IMR-90 (cell line): ENCODE measurements at regions not wholly inside any gene's neighbourhood (a gene's known extent, or its start where the extent isn't known, plus 50 kb on each side); places are given as distances from the start of the nearest gene placed in this dataset.

Source experiments
- ATAC-seq: fragments of 200-7000 bp; cut with Tn5 transposase; 2 replicates; pipeline ENCODE4 v1.9.1; 2020; ENCODE audit warnings: low read depth, mild to moderate bottlenecking, moderate library complexity
- BruUV-seq: library from RNA; stranded (reverse); fragments of 400-500 nt; replicated peaks from 2 replicates; lab custom pipeline; 2021; lab: Mats Ljungman, UMichigan
- CTCF ChIA-PET: fragments of 300-600 bp; formaldehyde crosslinking; extraction: SDS; loops from one replicate; lab custom pipeline; 2021; ENCODE audit warnings: antibody characterized with exemption; lab: Yijun Ruan, JAX
- POLR2A ChIA-PET: fragments of 300-600 bp; sonication (Branson Sonifier 250); formaldehyde crosslinking; loops from one replicate; lab custom pipeline; 2022; ENCODE audit warnings: antibody characterized with exemption; ENCODE audit not compliant: unreplicated experiment; lab: Charles Lee
- DNase-seq: peaks from one replicate; pipeline ENCODE4 v3.0.0; 2013
- H2AFZ ChIP-seq: replicated peaks from 2 replicates; pipeline ENCODE3; 2013; ENCODE audit warnings: low read length, mild to moderate bottlenecking; ENCODE audit not compliant: poor library complexity
- H2AK5ac ChIP-seq: 2 replicates; pipeline ENCODE4 v1.6.1; 2013; ENCODE audit warnings: low read depth, low read length, inconsistent platforms
- H2AK9ac ChIP-seq: replicated peaks from 2 replicates; pipeline ENCODE3; 2013; ENCODE audit warnings: mild to moderate bottlenecking, low read depth, low read length, moderate library complexity; ENCODE audit not compliant: poor library complexity
- H2BK120ac ChIP-seq: 2 replicates; pipeline ENCODE4 v1.6.1; 2013; ENCODE audit warnings: low read depth, low read length, inconsistent platforms
- H2BK15ac ChIP-seq: 3 replicates; pipeline ENCODE4 v1.6.1; 2013; ENCODE audit warnings: low read depth, low read length, inconsistent platforms
- H2BK20ac ChIP-seq: 2 replicates; pipeline ENCODE4 v1.6.1; 2013; ENCODE audit warnings: low read depth, mild to moderate bottlenecking, inconsistent platforms, low read length, moderate library complexity
- H2BK5ac ChIP-seq: 2 replicates; pipeline ENCODE4 v1.6.1; 2013; ENCODE audit warnings: mild to moderate bottlenecking, low read depth, low read length, inconsistent platforms; ENCODE audit not compliant: poor library complexity, severe bottlenecking
- H3K14ac ChIP-seq: replicated peaks from 2 replicates; pipeline ENCODE4 v1.6.1; 2013; ENCODE audit warnings: low read depth, low read length, inconsistent platforms
- H3K18ac ChIP-seq: 2 replicates; pipeline ENCODE4 v1.6.1; 2013; ENCODE audit warnings: low read depth, low read length, control low read depth
- H3K23ac ChIP-seq: 2 replicates; pipeline ENCODE4 v1.6.1; 2013; ENCODE audit warnings: low read depth, low read length, inconsistent platforms
- H3K27ac ChIP-seq: 2 replicates; pipeline ENCODE4 v1.5.1; 2013; ENCODE audit warnings: mild to moderate bottlenecking, control low read depth, low read length; ENCODE audit not compliant: insufficient read depth
- H3K27me3 ChIP-seq: 2 replicates; pipeline ENCODE4 v1.6.1; 2013; ENCODE audit warnings: low read length; ENCODE audit not compliant: control insufficient read depth, insufficient read depth
- H3K36me3 ChIP-seq: 2 replicates; pipeline ENCODE4 v1.6.1; 2013; ENCODE audit warnings: low read length, mixed read lengths; ENCODE audit not compliant: control insufficient read depth, insufficient read depth
- H3K4ac ChIP-seq: 2 replicates; pipeline ENCODE4 v1.6.1; 2013; ENCODE audit warnings: low read depth, low read length, inconsistent platforms
- H3K4me1 ChIP-seq: 2 replicates; pipeline ENCODE4 v1.6.1; 2013; ENCODE audit warnings: low read length, mixed read lengths; ENCODE audit not compliant: control insufficient read depth, insufficient read depth
- H3K4me2 ChIP-seq: 2 replicates; pipeline ENCODE4 v1.6.1; 2013; ENCODE audit warnings: low read depth, mild to moderate bottlenecking, control low read depth, low read length, moderate library complexity
- H3K4me3 ChIP-seq: 2 replicates; pipeline ENCODE4 v1.5.1; 2013; ENCODE audit warnings: low read depth, mild to moderate bottlenecking, control low read depth, low read length, moderate library complexity; ENCODE audit not compliant: insufficient read depth
- H3K56ac ChIP-seq: 2 replicates; pipeline ENCODE4 v1.6.1; 2013; ENCODE audit warnings: low read length, inconsistent platforms; ENCODE audit not compliant: insufficient read depth; ENCODE audit errors: extremely low read depth
- H3K79me1 ChIP-seq, 2 experiments: 2 replicates each; pipeline ENCODE4 v1.6.1; 2013; ENCODE audit warnings: low read length in 2 of 2, inconsistent platforms in 1 of 2, low read depth in 1 of 2
- H3K9ac ChIP-seq: 2 replicates; pipeline ENCODE4 v1.6.1; 2013; ENCODE audit warnings: low read depth, low read length, control low read depth
- H3K9me1 ChIP-seq: 2 replicates; pipeline ENCODE4 v1.6.1; 2013; ENCODE audit warnings: low read length, inconsistent platforms; ENCODE audit not compliant: insufficient read depth
- H3K9me3 ChIP-seq: 2 replicates; pipeline ENCODE4 v1.6.1; 2013; ENCODE audit warnings: low read length; ENCODE audit not compliant: control insufficient read depth, insufficient read depth
- H4K20me1 ChIP-seq: 2 replicates; pipeline ENCODE4 v1.6.1; 2013; ENCODE audit warnings: low read length, inconsistent platforms; ENCODE audit not compliant: insufficient read depth
- H4K5ac ChIP-seq: 2 replicates; pipeline ENCODE4 v1.6.1; 2013; ENCODE audit warnings: mild to moderate bottlenecking, low read depth, low read length, control low read depth
- H4K8ac ChIP-seq, 2 experiments: 2 replicates each; pipeline ENCODE4 v1.6.1; 2013; ENCODE audit warnings: low read depth in 2 of 2, low read length in 2 of 2, control low read depth in 1 of 2, inconsistent platforms in 1 of 2
- H4K91ac ChIP-seq: 2 replicates; pipeline ENCODE4 v1.6.1; 2013; ENCODE audit warnings: low read depth, low read length, inconsistent platforms; ENCODE audit not compliant: insufficient read depth
- ELK1 ChIP-seq: fragments of 150-350 bp; IDR thresholded peaks from 2 replicates; pipeline ENCODE4 v1.6.1; 2016; ENCODE audit warnings: low read depth, mild to moderate bottlenecking, low read length, moderate library complexity, borderline replicate concordance
- RCOR1 ChIP-seq: IDR thresholded peaks from 2 replicates; pipeline ENCODE4 v1.6.1; 2012; ENCODE audit warnings: mild to moderate bottlenecking, low read length, improper control_type of control experiment; ENCODE audit not compliant: insufficient replicate concordance
- dilution Hi-C: fragments of 300-500 bp; cut with HindIII; formaldehyde crosslinking; loops from one replicate; pipeline ENCODE4 v1.14.3; 2018; ENCODE audit warnings: low sequenced_read_pairs; ENCODE audit not compliant: unreplicated experiment
- in situ Hi-C: fragments of 300-500 bp; cut with MboI; formaldehyde crosslinking; loops from 3 replicates; pipeline ENCODE4 v1.14.3; 2019; ENCODE audit warnings: low sequenced_read_pairs, inconsistent platforms, mixed read lengths
- intact Hi-C: fragments of 100-400 bp; cut with micrococcal nuclease; formaldehyde crosslinking; loops from 2 replicates; pipeline ENCODE4 v1.10.0; 2022

GRCh38 chr3:162936706-162937105 lies 1440.1 kb downstream of the OTOL1 start:
- Histone ChIP-seq H2AFZ (no peak overlapping the region), H3K27me3 (no peaks in the 10 kb centered on the region), H4K8ac (no peak overlapping the region), H3K4me1 (no peaks in the 10 kb centered on the region), H3K79me1 (no peaks in the 10 kb centered on the region), H4K5ac (no peak overlapping the region), H4K91ac (no peak overlapping the region), H3K4me3 (no peak overlapping the region), H2BK120ac (no peak overlapping the region), H2BK15ac (no peak overlapping the region), H3K14ac (no peak overlapping the region), H3K9me3 (no peaks in the 10 kb centered on the region), H3K9me1 (no peaks in the 10 kb centered on the region), H3K18ac (no peak overlapping the region), H3K56ac (no peak overlapping the region), H3K27ac (no peak overlapping the region), H2AK5ac (no peak overlapping the region), H2BK20ac (no peak overlapping the region), H3K4me2 (no peak overlapping the region), H3K36me3 (no peaks in the 10 kb centered on the region), H3K4ac (no peak overlapping the region), H3K23ac (no peak overlapping the region), H2BK5ac (no peak overlapping the region), H2AK9ac (no peak overlapping the region), H3K9ac (no peak overlapping the region), H4K20me1 (no peaks in the 10 kb centered on the region)
- BruUV-seq: no TSS peak
- in situ Hi-C loops (no loop called here), intact Hi-C loops (no loop called here), dilution Hi-C loops (no loop called here)
- no peak for ATAC-seq
- TF ChIP-seq RCOR1 (no peak), ELK1 (no peak)
- CTCF ChIA-PET: no interaction called here
- DNase-seq: no peak
- POLR2A ChIA-PET: no interaction called here
